HG03095 (cell line): ENCODE measurements at regions not wholly inside any gene's neighbourhood (a gene's known extent, or its start where the extent isn't known, plus 50 kb on each side); places are given as distances from the start of the nearest gene placed in this dataset.
A peak's percentile ranks its signal among the peaks of the same experiment; 100 is the strongest.
"Not testable (repeated sequence)": the region's sequence is repeated elsewhere in the genome, so short reads cannot be mapped to it uniquely, and the experiment has no call there.

Source experiments
- ATAC-seq: cut with Tn5 transposase; IDR thresholded peaks from one replicate; pipeline ENCODE4 v1.9.1; 2021; ENCODE audit warnings: moderate library complexity; ENCODE audit not compliant: unreplicated experiment

- peak; percentile 73 for ATAC-seq
Observed at GRCh38 chr7:46291050-46291438, 370.0 kb upstream of the IGFBP3 start.

- ATAC-seq, result peak; percentile 21
Observed at GRCh38 chr7:46290374-46291049, 369.4 kb upstream of the IGFBP3 start.

GRCh38 chr7:46288861-46289260 lies 367.8 kb upstream of the IGFBP3 start:
- ATAC-seq, result no peak

GRCh38 chr7:46288010-46288409 lies 366.9 kb upstream of the IGFBP3 start:
- no peak for ATAC-seq

- ATAC-seq, result no peak
Observed at GRCh38 chr7:46286957-46287356, 365.9 kb upstream of the IGFBP3 start.

- no peak for ATAC-seq
Observed at GRCh38 chr7:46286356-46286755, 365.3 kb upstream of the IGFBP3 start.

- ATAC-seq, result no peak
Observed at GRCh38 chr7:46285878-46286277, 364.8 kb upstream of the IGFBP3 start.

- no peak for ATAC-seq
Observed at GRCh38 chr7:46283852-46284251, 362.8 kb upstream of the IGFBP3 start.

- ATAC-seq, result no peak
Observed at GRCh38 chr7:46282155-46282554, 361.1 kb upstream of the IGFBP3 start.

GRCh38 chr7:46281071-46281470 lies 360.0 kb upstream of the IGFBP3 start:
- ATAC-seq, result no peak

- no peak for ATAC-seq
Observed at GRCh38 chr7:46279290-46279689, 358.2 kb upstream of the IGFBP3 start.

GRCh38 chr7:46264646-46265045 lies 343.6 kb upstream of the IGFBP3 start:
- ATAC-seq, result no peak

GRCh38 chr7:46261638-46262037 lies 340.6 kb upstream of the IGFBP3 start:
- not testable (repeated sequence) for ATAC-seq

- ATAC-seq, result no peak
Observed at GRCh38 chr7:46259947-46260346, 338.9 kb upstream of the IGFBP3 start.

- no peak for ATAC-seq
Observed at GRCh38 chr7:46257761-46258448, 336.8 kb upstream of the IGFBP3 start.

GRCh38 chr7:46256870-46257661 lies 336.0 kb upstream of the IGFBP3 start:
- no peak for ATAC-seq

- ATAC-seq, result no peak
Observed at GRCh38 chr7:46253520-46253919, 332.4 kb upstream of the IGFBP3 start.

GRCh38 chr7:46247664-46248063 lies 326.6 kb upstream of the IGFBP3 start:
- no peak for ATAC-seq

GRCh38 chr7:46245586-46246111 lies 324.6 kb upstream of the IGFBP3 start:
- ATAC-seq, result no peak

GRCh38 chr7:46244757-46245156 lies 323.7 kb upstream of the IGFBP3 start:
- no peak for ATAC-seq

- ATAC-seq, result no peak
Observed at GRCh38 chr7:46243406-46243805, 322.3 kb upstream of the IGFBP3 start.

- no peak for ATAC-seq
Observed at GRCh38 chr7:46239846-46240245, 318.8 kb upstream of the IGFBP3 start.
